Activated CD4-positive, alpha-beta T cell treated with anti-CD3 and anti-CD28 coated beads, Interleukin-2, amount 10 ng/mL, durations not matched to agents 24 days and 14 days (primary cell): ENCODE measurements at regions not wholly inside any gene's neighbourhood (a gene's known extent, or its start where the extent isn't known, plus 50 kb on each side); places are given as distances from the start of the nearest gene placed in this dataset.

Experiments
- DNase-seq: peaks from one replicate; pipeline ENCODE4 v3.0.0; 2022
- H3K27ac Mint-ChIP-seq: one replicate; pipeline ENCODE4 v1.8.0; 2022; ENCODE audit warnings: mild to moderate bottlenecking, mixed read lengths
- H3K27me3 Mint-ChIP-seq: one replicate; pipeline ENCODE4 v1.8.0; 2022; ENCODE audit warnings: mixed read lengths
- H3K36me3 Mint-ChIP-seq: one replicate; pipeline ENCODE4 v1.8.0; 2022; ENCODE audit warnings: low read depth, mild to moderate bottlenecking, mixed read lengths
- H3K4me1 Mint-ChIP-seq: one replicate; pipeline ENCODE4 v1.8.0; 2021; ENCODE audit warnings: mixed read lengths
- H3K4me3 Mint-ChIP-seq: one replicate; pipeline ENCODE4 v1.8.0; 2022; ENCODE audit warnings: mild to moderate bottlenecking, moderate library complexity, mixed read lengths
- H3K9me3 Mint-ChIP-seq: one replicate; pipeline ENCODE4 v1.8.0; 2021; ENCODE audit warnings: mixed read lengths
- intact Hi-C: fragments of 100-400 bp; cut with micrococcal nuclease; formaldehyde crosslinking; loops from one replicate; pipeline ENCODE4 v1.15.1; 2023

DNA sequence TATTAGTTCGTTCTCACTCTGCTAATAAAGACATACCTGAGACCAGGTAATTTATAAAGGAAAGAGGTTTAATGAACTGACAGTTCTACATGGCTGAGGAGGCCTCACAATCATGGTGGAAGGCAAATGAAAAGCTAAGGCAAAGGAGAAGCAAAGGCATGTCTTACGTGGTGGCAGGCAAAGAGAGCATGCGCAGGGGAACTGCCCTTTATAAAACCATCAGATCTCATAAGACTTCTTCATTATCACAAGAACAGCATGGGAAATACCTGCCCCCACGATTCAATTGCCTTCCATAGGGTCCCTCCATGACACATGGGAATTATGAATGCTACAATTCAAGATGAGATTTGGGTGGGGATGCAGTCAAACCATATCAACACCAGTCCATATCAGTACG is 133.5 kb downstream of the ZNF621 start:
- Mint-ChIP-seq H3K27me3 (no peaks in the 10 kb centered on the region), H3K4me3 (no peak overlapping the region), H3K27ac (no peak overlapping the region), H3K4me1 (no peaks in the 10 kb centered on the region), H3K36me3 (no peaks in the 10 kb centered on the region), H3K9me3 (no peaks in the 10 kb centered on the region)
- intact Hi-C loops: no loop called here
- DNase-seq: no peak

DNA sequence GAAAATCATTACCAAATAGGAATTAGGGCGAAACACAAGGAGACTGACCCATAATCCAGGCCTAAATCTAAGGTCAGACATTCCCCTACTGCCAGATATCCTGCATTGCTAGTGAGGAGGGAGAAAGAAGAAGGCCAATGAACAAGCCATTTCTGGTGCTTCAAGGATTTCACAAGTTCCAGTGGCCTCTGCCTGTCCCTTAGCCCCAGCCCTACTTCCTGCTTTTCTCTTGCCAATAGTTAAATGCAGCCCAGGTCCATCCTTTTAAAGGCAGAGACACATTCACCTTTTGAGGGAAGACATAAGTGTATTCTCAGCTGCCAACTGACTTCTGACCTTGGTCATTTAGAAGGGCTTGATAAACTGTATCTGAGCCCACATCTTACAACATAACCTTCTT is 135.8 kb downstream of the ZNF621 start:
- H3K36me3 Mint-ChIP-seq: no peaks in the 10 kb centered on the region
- H3K27ac Mint-ChIP-seq: no peak overlapping the region
- no peaks in the 10 kb centered on the region for H3K4me1 Mint-ChIP-seq
- H3K9me3 Mint-ChIP-seq: no peaks in the 10 kb centered on the region
- intact Hi-C loops: no loop called here
- DNase-seq: no peak
- no peak overlapping the region for H3K4me3 Mint-ChIP-seq
- peaks cover 2% of the 10 kb centered on the region for H3K27me3 Mint-ChIP-seq

DNA sequence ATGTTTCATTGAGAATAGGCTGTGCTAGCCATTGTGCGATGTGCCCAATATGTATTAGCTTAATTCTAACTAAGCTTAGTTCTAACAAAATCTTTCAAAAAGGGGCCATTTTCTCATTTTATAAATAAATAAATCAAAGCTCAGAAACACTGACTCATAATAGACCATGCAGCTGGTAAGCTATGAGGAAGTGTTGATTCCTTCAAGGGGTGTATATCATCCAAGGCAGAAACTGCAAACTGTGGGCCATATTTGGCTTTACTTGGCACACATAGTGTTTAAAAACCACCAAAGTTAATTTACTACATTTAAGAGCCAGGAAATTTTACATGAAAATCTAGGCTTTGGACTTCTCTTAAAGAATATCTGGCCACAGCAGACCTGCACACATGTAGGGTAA is 136.5 kb downstream of the ZNF621 start:
- Mint-ChIP-seq H3K4me1 (no peaks in the 10 kb centered on the region), H3K9me3 (no peaks in the 10 kb centered on the region), H3K36me3 (no peaks in the 10 kb centered on the region), H3K27ac (no peak overlapping the region), H3K4me3 (no peak overlapping the region), H3K27me3 (peaks cover 2% of the 10 kb centered on the region)
- intact Hi-C loops: no loop called here
- DNase-seq: no peak

DNA sequence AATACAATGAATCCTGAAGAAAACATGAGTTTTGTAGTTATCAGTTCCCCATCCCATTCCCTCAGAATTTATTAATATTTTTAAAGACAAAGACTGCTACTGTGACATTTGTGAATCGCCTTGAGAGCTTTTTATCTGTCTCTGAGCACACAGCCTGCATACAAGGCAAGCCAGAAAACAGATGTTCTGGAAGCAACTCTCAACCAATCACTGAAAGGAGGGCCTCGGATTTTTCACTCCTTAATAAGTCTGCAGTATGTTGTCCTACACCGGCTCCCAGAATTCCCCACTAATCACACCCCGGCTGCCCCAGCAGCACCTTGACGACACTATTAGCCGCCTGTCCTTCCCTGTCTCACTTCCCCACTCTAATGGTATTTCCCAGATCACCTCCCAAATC is 138.5 kb downstream of the ZNF621 start:
- intact Hi-C loops: no loop called here
- DNase-seq: no peak
- Mint-ChIP-seq H3K4me1 (no peaks in the 10 kb centered on the region), H3K27me3 (peaks cover 2% of the 10 kb centered on the region), H3K9me3 (no peaks in the 10 kb centered on the region), H3K27ac (no peak overlapping the region), H3K4me3 (no peak overlapping the region), H3K36me3 (no peaks in the 10 kb centered on the region)

GRCh38 chr3:40669176-40669575 is 144.4 kb downstream of the ZNF621 start:
- no peaks in the 10 kb centered on the region for H3K9me3 Mint-ChIP-seq
- DNase-seq: no peak
- H3K27ac Mint-ChIP-seq: no peak overlapping the region
- H3K4me3 Mint-ChIP-seq: no peak overlapping the region
- H3K27me3 Mint-ChIP-seq: peaks cover 8% of the 10 kb centered on the region
- intact Hi-C loops: no loop called here
- H3K36me3 Mint-ChIP-seq: no peaks in the 10 kb centered on the region
- H3K4me1 Mint-ChIP-seq: no peaks in the 10 kb centered on the region

GRCh38 chr3:40672861-40673260 is 148.1 kb downstream of the ZNF621 start:
- no peaks in the 10 kb centered on the region for H3K4me1 Mint-ChIP-seq
- no peak overlapping the region for H3K27ac Mint-ChIP-seq
- no peak for DNase-seq
- H3K9me3 Mint-ChIP-seq: no peaks in the 10 kb centered on the region
- no peak overlapping the region for H3K4me3 Mint-ChIP-seq
- H3K27me3 Mint-ChIP-seq: peaks cover 10% of the 10 kb centered on the region
- intact Hi-C loops: no loop called here
- H3K36me3 Mint-ChIP-seq: no peaks in the 10 kb centered on the region

DNA sequence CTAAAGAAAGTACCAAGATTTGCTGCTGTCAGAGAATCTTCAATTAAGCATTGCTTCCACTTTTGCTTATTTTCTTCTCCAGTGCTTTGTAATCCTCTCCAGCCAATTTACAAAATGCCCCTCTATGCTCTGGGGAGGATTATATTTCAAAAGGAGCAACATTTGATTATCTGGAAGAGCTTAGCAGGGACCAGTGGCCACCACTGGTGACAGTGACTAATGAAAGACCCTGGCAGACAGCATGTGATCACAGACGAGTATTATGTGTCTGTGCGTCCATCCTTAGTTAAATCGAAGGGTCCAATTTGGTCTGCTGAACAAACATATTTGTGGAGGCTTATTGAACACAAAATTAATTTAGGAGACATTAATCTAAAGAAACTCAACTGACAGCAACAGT is 152.6 kb downstream of the ZNF621 start:
- H3K9me3 Mint-ChIP-seq: no peaks in the 10 kb centered on the region
- peaks cover 14% of the 10 kb centered on the region for H3K27me3 Mint-ChIP-seq
- H3K4me3 Mint-ChIP-seq: no peak overlapping the region
- H3K36me3 Mint-ChIP-seq: no peaks in the 10 kb centered on the region
- no peaks in the 10 kb centered on the region for H3K4me1 Mint-ChIP-seq
- intact Hi-C loops: no loop called here
- DNase-seq: no peak
- H3K27ac Mint-ChIP-seq: no peak overlapping the region

GRCh38 chr3:40677749-40678148 is 153.0 kb downstream of the ZNF621 start:
- Mint-ChIP-seq H3K4me1 (no peaks in the 10 kb centered on the region), H3K27ac (no peak overlapping the region), H3K27me3 (peaks cover 12% of the 10 kb centered on the region), H3K4me3 (no peak overlapping the region), H3K9me3 (no peaks in the 10 kb centered on the region), H3K36me3 (no peaks in the 10 kb centered on the region)
- intact Hi-C loops: no loop called here
- DNase-seq: no peak

DNA sequence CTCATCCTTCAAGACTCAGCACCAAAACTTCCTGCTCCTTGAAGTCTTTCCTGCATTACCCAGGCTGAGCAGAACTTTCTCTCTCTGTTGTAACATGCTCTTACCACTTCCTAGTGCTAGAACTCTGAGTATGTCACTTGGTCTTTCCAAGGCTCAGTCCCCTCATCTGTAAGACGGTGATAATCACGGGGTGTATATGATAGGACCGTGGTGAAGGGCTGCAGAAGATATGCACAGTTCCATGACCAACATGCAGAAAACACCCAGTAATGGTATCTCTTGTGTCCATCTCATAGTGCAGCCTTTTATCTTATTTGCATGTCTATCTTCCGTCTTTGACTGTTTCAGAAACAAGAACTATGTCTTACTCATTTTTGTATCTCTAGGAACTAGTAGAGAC is 154.5 kb downstream of the ZNF621 start:
- Mint-ChIP-seq H3K27ac (no peak overlapping the region), H3K27me3 (peaks cover 8% of the 10 kb centered on the region), H3K36me3 (no peaks in the 10 kb centered on the region), H3K4me3 (no peak overlapping the region), H3K4me1 (no peaks in the 10 kb centered on the region), H3K9me3 (no peaks in the 10 kb centered on the region)
- intact Hi-C loops: no loop called here
- no peak for DNase-seq

- Mint-ChIP-seq H3K36me3 (no peaks in the 10 kb centered on the region), H3K27ac (no peak overlapping the region), H3K4me1 (no peaks in the 10 kb centered on the region), H3K27me3 (peaks cover 10% of the 10 kb centered on the region), H3K9me3 (no peaks in the 10 kb centered on the region), H3K4me3 (no peak overlapping the region)
- intact Hi-C loops: no loop called here
- no peak for DNase-seq
Measured at GRCh38 chr3:40680685-40681657, 156.2 kb downstream of the ZNF621 start.

DNA sequence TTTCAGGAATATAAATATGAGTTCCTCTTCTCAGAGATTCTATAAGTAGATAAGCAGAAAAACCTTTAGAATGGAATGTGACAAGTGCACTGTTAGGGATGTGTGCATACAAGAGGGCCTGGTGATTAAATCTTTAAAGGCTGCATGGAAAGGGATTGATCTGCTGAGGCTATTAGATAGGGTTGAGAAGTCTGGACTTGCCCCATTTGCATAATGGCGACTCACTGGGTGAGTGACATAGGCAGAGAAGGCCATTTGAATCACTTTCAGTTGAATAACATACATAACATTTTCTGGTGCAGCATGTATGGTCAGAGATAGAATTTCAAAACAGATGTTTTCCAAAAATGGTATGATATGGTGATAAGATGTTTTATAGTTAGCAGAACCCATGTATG is 156.9 kb downstream of the ZNF621 start:
- H3K9me3 Mint-ChIP-seq: no peaks in the 10 kb centered on the region
- H3K27me3 Mint-ChIP-seq: peaks cover 12% of the 10 kb centered on the region
- intact Hi-C loops: no loop called here
- H3K27ac Mint-ChIP-seq: no peak overlapping the region
- H3K4me3 Mint-ChIP-seq: no peak overlapping the region
- H3K36me3 Mint-ChIP-seq: no peaks in the 10 kb centered on the region
- no peak for DNase-seq
- H3K4me1 Mint-ChIP-seq: no peaks in the 10 kb centered on the region

- intact Hi-C loops: no loop called here
- no peak overlapping the region for H3K4me3 Mint-ChIP-seq
Measured at GRCh38 chr3:40689837-40690236, 165.1 kb downstream of the ZNF621 start.

GRCh38 chr3:40690749-40691451 is 166.1 kb downstream of the ZNF621 start:
- Mint-ChIP-seq H3K27me3 (peaks cover 10% of the 10 kb centered on the region), H3K9me3 (no peaks in the 10 kb centered on the region), H3K4me1 (no peaks in the 10 kb centered on the region), H3K4me3 (no peak overlapping the region), H3K27ac (no peak overlapping the region), H3K36me3 (no peaks in the 10 kb centered on the region)
- DNase-seq: peak; percentile 44
- intact Hi-C loops: no loop called here

More at GRCh38 chr3:40689837-40690236, 165.1 kb downstream of the ZNF621 start:
- H3K27ac Mint-ChIP-seq: no peak overlapping the region
- no peaks in the 10 kb centered on the region for H3K9me3 Mint-ChIP-seq
- no peaks in the 10 kb centered on the region for H3K36me3 Mint-ChIP-seq
- DNase-seq: peak; percentile 19
- peaks cover 10% of the 10 kb centered on the region for H3K27me3 Mint-ChIP-seq
- no peaks in the 10 kb centered on the region for H3K4me1 Mint-ChIP-seq

DNA sequence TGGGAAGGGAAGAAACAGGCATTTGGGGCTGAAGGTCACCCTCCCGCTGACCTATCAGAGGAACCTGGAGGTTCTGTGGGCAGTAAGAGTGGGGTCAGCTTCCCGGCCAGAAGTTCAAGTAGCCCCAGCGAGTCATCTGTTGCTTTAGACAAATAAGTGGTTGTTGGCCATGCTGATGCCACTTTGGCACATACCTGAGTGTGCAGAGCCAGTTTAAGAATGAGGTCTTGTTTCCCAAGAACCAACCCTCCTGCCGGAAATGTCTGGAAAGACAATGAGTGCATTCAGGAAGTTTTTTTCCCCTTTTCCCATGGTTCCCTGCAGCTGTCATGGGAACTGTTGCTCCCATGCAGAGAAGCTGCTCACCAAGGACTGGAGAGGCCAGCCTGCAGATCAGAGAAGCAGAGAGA is 166.7 kb downstream of the ZNF621 start:
- no peaks in the 10 kb centered on the region for H3K36me3 Mint-ChIP-seq
- H3K4me3 Mint-ChIP-seq: no peak overlapping the region
- H3K9me3 Mint-ChIP-seq: no peaks in the 10 kb centered on the region
- no peak overlapping the region for H3K27ac Mint-ChIP-seq
- intact Hi-C loops: no loop called here
- H3K27me3 Mint-ChIP-seq: peaks cover 12% of the 10 kb centered on the region
- H3K4me1 Mint-ChIP-seq: no peaks in the 10 kb centered on the region
- DNase-seq: no peak
